Mucosa of descending colon (tissue), 3 donors: ENCODE measurements at regions not wholly inside any gene's neighbourhood (a gene's known extent, or its start where the extent isn't known, plus 50 kb on each side); places are given as distances from the start of the nearest gene placed in this dataset.
A peak's percentile ranks its signal among the peaks of the same experiment; 100 is the strongest.

Source experiments
- ATAC-seq: fragments of 200-7000 bp; cut with Tn5 transposase; one replicate; pipeline ENCODE4 v1.9.1; 2020; ENCODE audit warnings: mild to moderate bottlenecking, moderate library complexity
- DNase-seq, 3 donors: peaks; one replicate each; pipeline ENCODE4 v3.0.0-alpha.2; 2020
- H3K36me3 ChIP-seq: fragments of 200-600 bp; one replicate; pipeline ENCODE4 v1.8.0; 2021; ENCODE audit warnings: low read depth, mild to moderate bottlenecking
- H3K4me1 ChIP-seq: fragments of 200-600 bp; one replicate; pipeline ENCODE4 v1.8.0; 2021; ENCODE audit warnings: low read depth, mild to moderate bottlenecking
- H3K4me3 ChIP-seq: fragments of 200-600 bp; one replicate; pipeline ENCODE4 v1.8.0; 2021; ENCODE audit warnings: mild to moderate bottlenecking
- H3K9me3 ChIP-seq: fragments of 200-600 bp; one replicate; pipeline ENCODE4 v1.8.0; 2021; ENCODE audit warnings: mild to moderate bottlenecking
- CTCF ChIP-seq: fragments of 200-600 bp; IDR thresholded peaks from one replicate; pipeline ENCODE4 v1.8.0; 2022; ENCODE audit warnings: antibody characterized with exemption, mild to moderate bottlenecking
- intact Hi-C, 2 donors: fragments of 100-400 bp; cut with DNase I in 1 of 2; cut with micrococcal nuclease in 1 of 2; formaldehyde crosslinking; loops; one replicate each; pipeline versions ENCODE4 v1.11.0 to v1.11.1; 2022; cut with DNase I, micrococcal nuclease
- donor health status: DM: no; HTN: no; CAD: no; lungs with moderate emphysema.
- donor health status: DM: no; HTN: no; CAD: no.
- donor health status: DM: no; HTN: yes; CAD: no.

GRCh38 chr9:2289263-2289662 lies 274.1 kb downstream of the SMARCA2 start:
- Histone ChIP-seq H3K36me3 (no peaks in the 10 kb centered on the region), H3K9me3 (no peaks in the 10 kb centered on the region), H3K4me3 (no peak overlapping the region), H3K4me1 (no peaks in the 10 kb centered on the region)
- no peak for ATAC-seq
- no peak for DNase-seq
- no peak for TF ChIP-seq CTCF
- intact Hi-C loops = no loop called here

GRCh38 chr9:2290382-2290781 lies 275.2 kb downstream of the SMARCA2 start:
- intact Hi-C loops = no loop called here
- no peak for ATAC-seq
- Histone ChIP-seq H3K4me1 (no peaks in the 10 kb centered on the region), H3K9me3 (no peaks in the 10 kb centered on the region), H3K36me3 (no peaks in the 10 kb centered on the region), H3K4me3 (no peak overlapping the region)
- no peak for TF ChIP-seq CTCF
- no peak for DNase-seq

GRCh38 chr9:2291980-2292704 lies 277.0 kb downstream of the SMARCA2 start:
- no peak for TF ChIP-seq CTCF
- no peak overlapping the region for H3K4me3 ChIP-seq
- H3K9me3 ChIP-seq = no peaks in the 10 kb centered on the region
- intact Hi-C loops = no loop called here
- H3K4me1 ChIP-seq = no peaks in the 10 kb centered on the region
- H3K36me3 ChIP-seq = no peaks in the 10 kb centered on the region
- DNase-seq (peak in 1 of 3 donors; percentile 19), ATAC-seq (peak; percentile 92)

GRCh38 chr9:2292733-2293132 lies 277.6 kb downstream of the SMARCA2 start:
- Histone ChIP-seq H3K36me3 (no peaks in the 10 kb centered on the region), H3K4me3 (no peak overlapping the region), H3K9me3 (no peaks in the 10 kb centered on the region), H3K4me1 (no peaks in the 10 kb centered on the region)
- ATAC-seq (peak; percentile 14), DNase-seq (no peak)
- no peak for TF ChIP-seq CTCF
- intact Hi-C loops = no loop called here

GRCh38 chr9:2297771-2298170 lies 282.6 kb downstream of the SMARCA2 start:
- H3K36me3 ChIP-seq = no peaks in the 10 kb centered on the region
- no peaks in the 10 kb centered on the region for H3K9me3 ChIP-seq
- no peak for TF ChIP-seq CTCF
- intact Hi-C loops = no loop called here
- H3K4me1 ChIP-seq = no peaks in the 10 kb centered on the region
- no peak for DNase-seq
- ATAC-seq = no peak
- H3K4me3 ChIP-seq = no peak overlapping the region

- H3K4me1 ChIP-seq = no peaks in the 10 kb centered on the region
- no peaks in the 10 kb centered on the region for H3K9me3 ChIP-seq
- DNase-seq = no peak
- ATAC-seq = no peak
- no peak for TF ChIP-seq CTCF
- intact Hi-C loops = no loop called here
- no peak overlapping the region for H3K4me3 ChIP-seq
- no peaks in the 10 kb centered on the region for H3K36me3 ChIP-seq
Measured at GRCh38 chr9:2298217-2298616, 283.1 kb downstream of the SMARCA2 start.
